ENCODE measurements at regions not wholly inside any gene's neighbourhood (a gene's known extent, or its start where the extent isn't known, plus 50 kb on each side); places are given as distances from the start of the nearest gene placed in this dataset.

- no peaks in the 10 kb centered on the region for H3K9me3 ChIP-seq (ENCODE audit: control insufficient read depth, low read length)
- no peak overlapping the region for H3K9ac ChIP-seq (ENCODE audit: extremely low read depth, low read length, poor library complexity, severe bottlenecking)
- no peaks in the 10 kb centered on the region for H3K4me1 ChIP-seq (ENCODE audit: control insufficient read depth, insufficient read depth, low read length)
- no peaks in the 10 kb centered on the region for H3K27me3 ChIP-seq (ENCODE audit: control insufficient read depth, insufficient read depth, low read length, poor library complexity, severe bottlenecking)
- H3K4me3 ChIP-seq (ENCODE audit: low read length) = no peak overlapping the region
- no peak overlapping the region for H3K27ac ChIP-seq (ENCODE audit: low read depth, low read length)
- Mint-ChIP-seq H3K4me1 (no peaks in the 10 kb centered on the region), H3K27me3 (ENCODE audit: insufficient read depth) (no peaks in the 10 kb centered on the region), H3K27ac (no peak overlapping the region), H3K9me3 (no peaks in the 10 kb centered on the region), H3K36me3 (ENCODE audit: low read depth) (no peaks in the 10 kb centered on the region), H3K4me3 (no peak overlapping the region)
- no peak for DNase-seq
- H3K36me3 ChIP-seq (ENCODE audit: control insufficient read depth, insufficient read depth, low read length) = no peaks in the 10 kb centered on the region
- 73 to 85% methylated on average over 2 to 3 of the region's 3 CpGs for WGBS, 2 experiments (ENCODE audit: insufficient coverage in 1 of 2, insufficient read length in 1 of 2)
- no peak for TF ChIP-seq CTCF (conservative IDR thresholded peaks at IDR 0.05)
Measured at GRCh38 chr1:78721136-78721535, 71.5 kb downstream of the IFI44 start.

GRCh38 chr1:78722105-78722504 lies 72.5 kb downstream of the IFI44 start:
- Histone ChIP-seq H3K4me3 (ENCODE audit: low read length) (no peak overlapping the region), H3K9ac (ENCODE audit: extremely low read depth, low read length, poor library complexity, severe bottlenecking) (no peak overlapping the region), H3K4me1 (ENCODE audit: control insufficient read depth, insufficient read depth, low read length) (no peaks in the 10 kb centered on the region), H3K27me3 (ENCODE audit: control insufficient read depth, insufficient read depth, low read length, poor library complexity, severe bottlenecking) (no peaks in the 10 kb centered on the region), H3K27ac (ENCODE audit: low read depth, low read length) (no peak overlapping the region), H3K36me3 (ENCODE audit: control insufficient read depth, insufficient read depth, low read length) (no peaks in the 10 kb centered on the region), H3K9me3 (ENCODE audit: control insufficient read depth, low read length) (no peaks in the 10 kb centered on the region)
- WGBS, 2 experiments (ENCODE audit: insufficient coverage in 1 of 2, insufficient read length in 1 of 2) = 94 to 100% methylated on average over 1 to 2 of the region's 2 CpGs
- H3K27ac Mint-ChIP-seq = no peak overlapping the region
- H3K4me1 Mint-ChIP-seq = no peaks in the 10 kb centered on the region
- no peak for TF ChIP-seq CTCF (conservative IDR thresholded peaks at IDR 0.05)
- H3K9me3 Mint-ChIP-seq = no peaks in the 10 kb centered on the region
- no peak for DNase-seq
- H3K36me3 Mint-ChIP-seq (ENCODE audit: low read depth) = no peaks in the 10 kb centered on the region
- no peaks in the 10 kb centered on the region for H3K27me3 Mint-ChIP-seq (ENCODE audit: insufficient read depth)
- H3K4me3 Mint-ChIP-seq = no peak overlapping the region

- H3K27ac ChIP-seq (ENCODE audit: low read depth, low read length) = no peak overlapping the region
- no peak overlapping the region for H3K9ac ChIP-seq (ENCODE audit: extremely low read depth, low read length, poor library complexity, severe bottlenecking)
- no peaks in the 10 kb centered on the region for H3K9me3 ChIP-seq (ENCODE audit: control insufficient read depth, low read length)
- Mint-ChIP-seq H3K9me3 (no peaks in the 10 kb centered on the region), H3K4me3 (no peak overlapping the region), H3K27me3 (ENCODE audit: insufficient read depth) (no peaks in the 10 kb centered on the region), H3K36me3 (ENCODE audit: low read depth) (no peaks in the 10 kb centered on the region), H3K27ac (no peak overlapping the region), H3K4me1 (no peaks in the 10 kb centered on the region)
- H3K4me1 ChIP-seq (ENCODE audit: control insufficient read depth, insufficient read depth, low read length) = no peaks in the 10 kb centered on the region
- no peak for TF ChIP-seq CTCF (conservative IDR thresholded peaks at IDR 0.05)
- WGBS, 2 experiments (ENCODE audit: insufficient coverage in 1 of 2, insufficient read length in 1 of 2) = 80 to 94% methylated on average over 1 of the region's 1 CpG
- H3K36me3 ChIP-seq (ENCODE audit: control insufficient read depth, insufficient read depth, low read length) = no peaks in the 10 kb centered on the region
- H3K27me3 ChIP-seq (ENCODE audit: control insufficient read depth, insufficient read depth, low read length, poor library complexity, severe bottlenecking) = no peaks in the 10 kb centered on the region
- H3K4me3 ChIP-seq (ENCODE audit: low read length) = no peak overlapping the region
- DNase-seq = no peak
Measured at GRCh38 chr1:78722521-78722920, 72.9 kb downstream of the IFI44 start.

Measured in endodermal cell (in vitro differentiated cells).